Sigmoid colon (tissue), 6 donors: ENCODE measurements at regions not wholly inside any gene's neighbourhood (a gene's known extent, or its start where the extent isn't known, plus 50 kb on each side); places are given as distances from the start of the nearest gene placed in this dataset.

Source experiments
- DNase-seq: peaks from one replicate; pipeline ENCODE4 v3.0.0-alpha.2; 2019
- H3K27ac ChIP-seq, 4 donors: fragments of 200-600 bp; sonication (generic); one replicate each; pipeline ENCODE4 v1.5.1; 2016 to 2019; ENCODE audit warnings: mild to moderate bottlenecking in 1 of 4
- H3K27me3 ChIP-seq, 3 donors: fragments of 200-600 bp; sonication (generic); one replicate each; pipeline ENCODE4 v1.5.1; 2019; ENCODE audit warnings: mild to moderate bottlenecking in 1 of 3
- H3K36me3 ChIP-seq, 4 donors: fragments of 200-600 bp; sonication (generic); one replicate each; pipeline ENCODE4 v1.5.1; 2016 to 2019
- H3K4me1 ChIP-seq, 4 donors: fragments of 200-600 bp; sonication (generic); one replicate each; pipeline ENCODE4 v1.5.1; 2017 to 2019
- H3K4me3 ChIP-seq, 4 donors: fragments of 200-600 bp; sonication (generic); one replicate each; pipeline ENCODE4 v1.5.1; 2017 to 2019; ENCODE audit warnings: mild to moderate bottlenecking in 2 of 4, moderate library complexity in 1 of 4
- H3K9me3 ChIP-seq, 4 donors: fragments of 200-600 bp in 3 of 4; sonication (generic) in 3 of 4; one replicate each; pipeline versions ENCODE4 v1.5.1 to v1.6.1; 2013 to 2019
- EP300 ChIP-seq, 4 donors: sonication (generic); formaldehyde crosslinking; IDR thresholded peaks; one replicate each; pipeline ENCODE4 v1.6.1; 2017; ENCODE audit warnings: antibody characterized with exemption in 4 of 4
- POLR2A ChIP-seq, 2 donors: fragments of 450-650 bp; IDR thresholded peaks; one replicate each; pipeline ENCODE4 v1.6.1; 2016; ENCODE audit warnings: antibody characterized with exemption in 2 of 2, mild to moderate bottlenecking in 2 of 2, moderate library complexity in 2 of 2
- POLR2AphosphoS5 ChIP-seq, 4 donors: sonication (generic); formaldehyde crosslinking; IDR thresholded peaks; one replicate each; pipeline ENCODE4 v1.6.1; 2017; ENCODE audit warnings: antibody characterized with exemption in 4 of 4
- WGBS, 2 donors: extraction: QIAGEN DNeasy Blood & Tissue Kit; methylation state at CpG; one replicate each; pipeline ENCODE4 v1.1.7; 2013; 5-methylcytosine and 5-hydroxymethylcytosine counted together
- intact Hi-C: fragments of 100-400 bp; cut with DNase I; formaldehyde crosslinking; loops from one replicate; pipeline ENCODE4 v1.15.1; 2023
- TF ChIP-seq, protein P1 (sequence below), 4 experiments: fragments of 450-650 bp in 3 of 4; fragments of 200-600 bp in 1 of 4; IDR thresholded peaks; one replicate each; pipeline ENCODE4 v1.5.1; 2016 to 2019; ENCODE audit warnings: antibody characterized with exemption in 4 of 4, mild to moderate bottlenecking in 3 of 4, moderate library complexity in 2 of 4
- donor health status: healthy with polysubstance abuse.
- donor health status: healthy.

DNA sequence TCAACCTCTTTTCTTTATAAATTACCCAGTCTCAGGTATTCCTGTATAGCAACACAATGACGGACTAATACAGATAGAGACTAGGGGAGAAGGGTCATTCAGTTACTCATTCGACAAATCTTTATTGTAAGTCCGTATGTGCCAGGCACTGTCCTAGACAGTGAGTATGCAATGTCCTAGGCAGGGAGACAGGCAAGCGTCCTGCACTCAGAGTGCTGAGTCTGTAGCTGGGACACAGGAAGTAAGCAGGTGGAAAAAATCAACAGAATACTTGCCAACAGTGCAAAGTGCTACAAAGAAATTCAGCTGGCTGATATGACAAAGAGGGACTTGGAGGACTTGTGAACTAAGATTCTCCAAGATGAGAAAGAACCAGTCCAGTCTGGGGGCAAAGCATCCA lies 92.2 kb upstream of the ZBTB40 start:
- no peak for DNase-seq
- Histone ChIP-seq H3K4me1 (no peaks in the 10 kb centered on the region), H3K9me3 (no peaks in the 10 kb centered on the region), H3K4me3 (no peak overlapping the region), H3K27me3 (peaks cover 0 to 47% (median 17%) of the 10 kb centered on the region in 3 donors), H3K27ac (no peak overlapping the region), H3K36me3 (no peaks in the 10 kb centered on the region)
- WGBS, 2 donors = 52 to 77% methylated on average over 4 of the region's 4 CpGs
- intact Hi-C loops = no loop called here
- TF ChIP-seq EP300 (IDR thresholded peaks at IDR 0.05) (no peak), POLR2AphosphoS5 (IDR thresholded peaks at IDR 0.05) (no peak), POLR2A (IDR thresholded peaks at IDR 0.05) (no peak)
- TF ChIP-seq, protein P1, sequence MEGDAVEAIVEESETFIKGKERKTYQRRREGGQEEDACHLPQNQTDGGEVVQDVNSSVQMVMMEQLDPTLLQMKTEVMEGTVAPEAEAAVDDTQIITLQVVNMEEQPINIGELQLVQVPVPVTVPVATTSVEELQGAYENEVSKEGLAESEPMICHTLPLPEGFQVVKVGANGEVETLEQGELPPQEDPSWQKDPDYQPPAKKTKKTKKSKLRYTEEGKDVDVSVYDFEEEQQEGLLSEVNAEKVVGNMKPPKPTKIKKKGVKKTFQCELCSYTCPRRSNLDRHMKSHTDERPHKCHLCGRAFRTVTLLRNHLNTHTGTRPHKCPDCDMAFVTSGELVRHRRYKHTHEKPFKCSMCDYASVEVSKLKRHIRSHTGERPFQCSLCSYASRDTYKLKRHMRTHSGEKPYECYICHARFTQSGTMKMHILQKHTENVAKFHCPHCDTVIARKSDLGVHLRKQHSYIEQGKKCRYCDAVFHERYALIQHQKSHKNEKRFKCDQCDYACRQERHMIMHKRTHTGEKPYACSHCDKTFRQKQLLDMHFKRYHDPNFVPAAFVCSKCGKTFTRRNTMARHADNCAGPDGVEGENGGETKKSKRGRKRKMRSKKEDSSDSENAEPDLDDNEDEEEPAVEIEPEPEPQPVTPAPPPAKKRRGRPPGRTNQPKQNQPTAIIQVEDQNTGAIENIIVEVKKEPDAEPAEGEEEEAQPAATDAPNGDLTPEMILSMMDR (IDR thresholded peaks at IDR 0.05) = no peak

DNA sequence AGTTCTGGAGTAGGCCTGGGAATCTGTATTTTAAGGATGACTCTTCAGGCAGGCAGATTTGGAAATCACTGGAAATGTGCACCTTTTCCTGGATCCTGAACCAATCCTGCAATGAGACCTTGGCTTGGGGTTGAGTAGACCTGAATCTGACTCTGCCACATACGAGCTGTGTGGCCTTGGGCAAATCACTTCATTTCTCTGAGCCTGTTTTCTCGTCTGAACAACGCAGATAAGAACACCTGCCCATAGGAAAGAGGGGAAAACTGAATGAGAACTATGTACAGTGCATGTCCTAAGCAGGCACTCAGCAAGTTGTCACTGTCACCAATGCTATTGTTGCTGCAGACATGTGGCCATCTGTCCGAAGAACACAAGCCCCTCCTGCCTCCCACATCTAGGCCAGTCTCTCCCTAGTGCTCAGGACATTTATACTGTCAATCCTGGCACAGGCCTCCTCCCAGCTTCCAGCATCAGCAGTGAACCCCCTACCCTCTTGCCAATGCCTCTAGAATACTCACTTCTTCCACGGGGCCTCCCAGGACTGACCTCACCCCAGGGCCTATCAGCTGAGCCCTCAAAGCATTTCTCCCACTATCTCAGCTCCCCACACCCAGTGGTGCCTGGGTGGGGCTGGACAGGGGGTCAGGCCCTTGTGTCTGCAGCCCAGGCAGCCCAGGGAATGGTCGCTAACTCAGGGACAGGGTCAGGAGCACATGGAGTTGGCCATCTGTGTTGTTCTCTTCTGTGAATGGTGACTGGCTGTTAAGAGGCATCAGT lies 88.8 kb upstream of the ZBTB40 start:
- no peaks in the 10 kb centered on the region for H3K36me3 ChIP-seq
- H3K27ac ChIP-seq = no peak overlapping the region
- WGBS, 2 donors = 72 to 87% methylated on average over 6 of the region's 6 CpGs
- intact Hi-C loops = no loop called here
- H3K27me3 ChIP-seq = peaks cover 0 to 16% (median 0%) of the 10 kb centered on the region in 3 donors
- no peaks in the 10 kb centered on the region for H3K9me3 ChIP-seq
- TF ChIP-seq POLR2A (IDR thresholded peaks at IDR 0.05) (no peak), EP300 (IDR thresholded peaks at IDR 0.05) (no peak), POLR2AphosphoS5 (IDR thresholded peaks at IDR 0.05) (no peak)
- TF ChIP-seq, protein P1 (IDR thresholded peaks at IDR 0.05) = no peak
- no peak overlapping the region for H3K4me3 ChIP-seq
- H3K4me1 ChIP-seq = no peaks in the 10 kb centered on the region
- DNase-seq = no peak

DNA sequence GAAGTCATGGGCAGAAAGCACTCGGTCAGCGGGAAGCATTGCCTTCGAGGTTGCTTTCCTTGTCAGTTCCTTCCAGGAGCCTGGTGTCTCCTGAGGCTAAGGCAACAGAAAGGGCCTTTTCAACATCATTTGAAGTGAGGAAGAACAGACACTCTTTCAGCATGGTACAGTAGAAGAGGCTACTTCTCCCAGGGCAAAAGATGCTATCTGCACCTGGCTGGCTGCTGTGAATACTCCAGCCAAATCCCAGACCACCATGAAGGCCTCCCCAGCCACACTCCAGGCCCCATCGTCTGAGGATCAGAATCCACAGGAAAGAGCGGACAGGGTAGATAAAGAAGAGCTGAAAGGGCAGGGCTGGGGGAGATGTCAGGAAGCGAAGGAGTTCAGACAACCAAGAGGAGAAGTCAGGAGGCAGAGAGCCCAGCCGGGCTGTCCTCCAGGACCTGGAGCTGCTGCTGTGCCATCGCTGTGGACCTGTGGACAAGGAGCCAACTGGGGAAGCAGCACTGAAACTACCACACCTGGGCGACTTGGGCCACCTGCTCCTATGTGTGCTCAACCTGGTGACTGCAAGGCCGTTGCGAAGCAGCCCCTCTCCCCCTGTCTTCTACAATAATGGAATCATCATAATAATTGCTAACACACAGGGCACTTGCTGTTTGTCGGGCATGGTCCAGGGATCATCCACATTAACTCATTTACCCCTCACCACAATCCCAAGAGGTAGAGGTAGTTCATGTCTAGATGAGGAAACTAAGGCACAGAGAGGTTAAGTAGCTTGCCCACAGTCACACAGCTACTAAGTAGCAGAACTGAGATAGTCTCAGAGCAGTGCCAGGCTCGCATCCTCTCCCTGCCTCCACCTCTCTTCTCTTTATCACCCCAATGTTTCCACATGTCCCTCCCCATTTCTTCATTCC lies 88.0 kb upstream of the ZBTB40 start:
- intact Hi-C loops = no loop called here
- no peak for TF ChIP-seq POLR2AphosphoS5 (IDR thresholded peaks at IDR 0.05)
- no peak for TF ChIP-seq EP300 (IDR thresholded peaks at IDR 0.05)
- TF ChIP-seq POLR2A (IDR thresholded peaks at IDR 0.05) = no peak
- TF ChIP-seq, protein P1 (IDR thresholded peaks at IDR 0.05) = no peak

DNA sequence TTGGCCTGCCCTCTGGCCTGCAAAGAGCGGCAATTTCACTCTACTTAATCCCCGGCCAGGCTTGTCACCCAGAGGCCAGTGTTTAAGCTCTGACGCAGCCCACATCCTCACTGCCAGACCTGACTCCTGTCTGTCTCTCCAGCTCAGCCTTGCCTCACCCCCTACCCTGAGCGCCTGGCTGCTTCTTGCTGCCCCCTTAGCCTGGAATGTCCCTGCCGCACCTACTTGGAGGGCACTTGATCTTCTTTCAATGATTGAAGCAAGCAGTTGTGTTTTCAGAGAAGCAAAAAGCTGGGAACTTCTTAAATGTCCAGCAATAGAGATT lies 87.4 kb upstream of the ZBTB40 start:
- no peaks in the 10 kb centered on the region for H3K4me1 ChIP-seq
- no peak overlapping the region for H3K27ac ChIP-seq
- H3K9me3 ChIP-seq = no peaks in the 10 kb centered on the region
- no peak overlapping the region for H3K4me3 ChIP-seq
- no peak for TF ChIP-seq EP300 (IDR thresholded peaks at IDR 0.05)
- no peak for TF ChIP-seq POLR2AphosphoS5 (IDR thresholded peaks at IDR 0.05)
- TF ChIP-seq, protein P1 (IDR thresholded peaks at IDR 0.05) = no peak
- TF ChIP-seq POLR2A (IDR thresholded peaks at IDR 0.05) = no peak
- H3K27me3 ChIP-seq = peaks cover 0 to 25% (median 0%) of the 10 kb centered on the region in 3 donors
- no peaks in the 10 kb centered on the region for H3K36me3 ChIP-seq
- no peak for DNase-seq
- WGBS, 2 donors = 87 to 91% methylated on average over 5 of the region's 5 CpGs
- intact Hi-C loops = no loop called here

More for the DNA sequence above, 88.0 kb upstream of the ZBTB40 start:
- WGBS, 2 donors = 78 to 79% methylated on average over 13 of the region's 13 CpGs
- Histone ChIP-seq H3K9me3 (no peaks in the 10 kb centered on the region), H3K27me3 (peaks cover 0 to 22% (median 0%) of the 10 kb centered on the region in 3 donors), H3K4me3 (no peak overlapping the region), H3K4me1 (no peaks in the 10 kb centered on the region), H3K36me3 (no peaks in the 10 kb centered on the region), H3K27ac (no peak overlapping the region)
- DNase-seq = no peak
